SK-MEL-5 (cell line): ENCODE measurements at regions not wholly inside any gene's neighbourhood (a gene's known extent, or its start where the extent isn't known, plus 50 kb on each side); places are given as distances from the start of the nearest gene placed in this dataset.
"Not testable (repeated sequence)": the region's sequence is repeated elsewhere in the genome, so short reads cannot be mapped to it uniquely, and the experiment has no call there.

ENCODE experiments used
- DNase-seq: peaks from one replicate; pipeline ENCODE4 v3.0.0-alpha.2; 2016; ENCODE audit warnings: low read depth, low spot score
- in situ Hi-C: cut with HindIII; loops from 2 replicates; pipeline ENCODE4 v1.10.0; 2016; ENCODE audit warnings: low sequenced_read_pairs, high pct_unique_total_duplicates, low pct_unique_long_range_greater_than_20kb

DNA sequence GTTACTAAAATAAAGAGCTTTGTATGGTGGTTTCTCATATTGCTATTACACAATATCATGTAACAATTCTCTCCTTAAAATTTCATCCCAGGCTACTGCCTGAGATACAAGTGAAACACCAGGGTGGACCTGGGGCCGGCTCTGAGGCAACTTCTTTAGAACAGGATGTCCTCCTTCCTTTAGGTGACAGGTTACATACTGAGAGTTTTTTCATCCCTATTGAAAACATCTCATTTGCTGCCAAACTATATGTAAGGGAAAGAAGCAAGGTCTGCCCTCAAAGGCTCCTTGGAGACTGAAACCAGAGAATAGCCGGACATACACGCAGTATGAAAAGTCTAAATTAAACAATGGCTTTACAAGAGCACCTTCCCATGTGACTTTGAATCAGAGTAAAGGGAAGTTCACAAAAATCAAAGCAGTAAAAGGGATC is 139.9 kb downstream of the DUSP6 start:
- in situ Hi-C loops, result no loop called here
- peak; percentile 87 for DNase-seq

DNA sequence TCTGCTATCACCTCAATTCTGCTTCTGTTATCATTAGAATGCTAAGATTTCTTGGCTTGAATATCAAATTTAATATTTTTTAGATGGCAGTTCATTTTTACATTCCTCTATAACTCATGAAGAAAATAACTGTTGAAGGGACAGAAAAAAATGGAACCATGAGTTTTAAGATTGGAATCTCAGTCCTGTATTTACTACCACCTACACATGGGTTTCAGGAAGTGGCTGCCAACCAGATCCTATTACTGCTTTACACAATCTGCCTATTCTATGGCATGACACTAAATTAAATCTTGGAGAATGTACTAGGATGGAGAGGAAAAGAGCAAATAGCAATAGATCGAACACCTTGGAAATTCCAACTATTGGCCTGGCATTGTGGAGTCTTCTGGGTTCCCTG is 140.8 kb downstream of the DUSP6 start:
- peak; percentile 16 for DNase-seq
- in situ Hi-C loops, result no loop called here

DNA sequence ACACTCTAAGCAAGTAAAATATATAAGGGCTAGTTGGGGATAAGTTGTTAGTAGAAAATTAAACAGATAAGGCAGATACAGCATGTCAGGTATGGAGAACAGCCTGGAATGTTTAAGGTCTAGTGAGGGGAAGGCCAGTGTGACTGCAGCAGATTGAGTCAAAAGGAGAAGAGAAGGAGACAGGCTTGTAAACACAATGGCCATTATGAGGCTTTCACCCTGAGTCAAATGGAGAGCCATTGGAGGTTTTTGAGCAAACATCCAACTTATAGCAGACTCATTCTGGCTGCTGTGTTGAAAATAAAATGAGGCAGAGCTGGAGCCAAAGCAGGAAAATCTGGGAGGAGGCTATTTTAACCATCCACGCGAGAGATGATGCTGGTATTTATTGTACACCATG is 142.0 kb downstream of the DUSP6 start:
- in situ Hi-C loops, result no loop called here
- DNase-seq, result no peak

DNA sequence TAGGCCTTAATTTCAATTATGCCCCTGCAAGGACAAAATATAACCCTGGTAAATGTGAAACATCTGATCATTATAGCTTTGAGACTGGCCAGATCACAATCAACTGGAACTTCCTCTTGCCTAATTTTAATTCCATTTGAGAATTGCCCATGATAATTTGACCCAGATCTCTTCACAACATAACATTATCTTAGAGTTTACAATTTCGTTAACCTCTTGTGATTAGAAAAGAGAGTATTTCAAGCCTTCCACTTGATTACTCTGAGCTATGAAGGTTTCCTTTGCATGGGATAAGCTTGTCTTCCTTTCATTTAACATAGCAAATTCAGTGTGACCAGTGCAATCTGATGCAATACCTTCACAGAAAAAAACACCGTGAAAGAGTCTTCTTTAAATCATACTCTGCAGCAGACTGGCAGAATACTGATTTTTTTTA is 143.6 kb downstream of the DUSP6 start:
- in situ Hi-C loops, result no loop called here
- DNase-seq, result no peak

DNA sequence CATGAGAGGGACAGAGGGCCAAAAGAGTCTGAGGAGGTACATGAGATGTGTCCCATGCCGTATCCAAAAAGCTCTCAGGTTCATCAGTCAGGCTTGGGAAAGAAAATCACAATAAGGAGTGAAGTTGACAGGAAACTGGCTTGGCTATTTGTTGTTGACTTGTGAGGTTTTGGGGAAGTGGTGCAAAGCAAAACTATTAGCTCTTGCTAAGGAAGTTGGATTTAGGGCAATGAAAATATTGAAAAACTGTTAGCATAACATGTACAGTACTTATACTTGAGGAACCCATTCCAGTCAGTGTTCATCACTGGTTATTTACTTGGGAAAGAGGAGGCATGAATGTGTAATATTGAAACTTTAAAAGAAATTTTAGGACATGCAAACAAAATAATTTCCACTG is 145.9 kb downstream of the DUSP6 start:
- in situ Hi-C loops, result no loop called here
- no peak for DNase-seq

DNA sequence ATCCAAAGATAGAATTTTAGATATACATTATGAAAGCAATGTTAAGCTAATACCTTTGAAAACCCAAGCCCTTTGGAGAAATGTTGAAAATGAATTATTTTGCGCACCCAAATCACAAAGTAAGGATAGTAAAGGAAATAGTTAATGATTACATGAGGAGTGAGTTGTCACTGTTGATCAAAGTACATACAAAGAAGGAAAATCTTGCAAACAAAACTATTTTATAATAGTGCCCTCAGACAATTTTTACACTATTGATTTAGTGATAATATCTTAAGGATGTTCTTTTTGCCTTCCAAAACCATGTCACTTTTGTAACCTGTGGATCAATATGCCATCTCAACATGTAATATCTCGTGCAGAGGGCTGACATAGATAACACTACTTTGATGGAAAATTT is 146.8 kb downstream of the DUSP6 start:
- in situ Hi-C loops, result no loop called here
- DNase-seq, result no peak

DNA sequence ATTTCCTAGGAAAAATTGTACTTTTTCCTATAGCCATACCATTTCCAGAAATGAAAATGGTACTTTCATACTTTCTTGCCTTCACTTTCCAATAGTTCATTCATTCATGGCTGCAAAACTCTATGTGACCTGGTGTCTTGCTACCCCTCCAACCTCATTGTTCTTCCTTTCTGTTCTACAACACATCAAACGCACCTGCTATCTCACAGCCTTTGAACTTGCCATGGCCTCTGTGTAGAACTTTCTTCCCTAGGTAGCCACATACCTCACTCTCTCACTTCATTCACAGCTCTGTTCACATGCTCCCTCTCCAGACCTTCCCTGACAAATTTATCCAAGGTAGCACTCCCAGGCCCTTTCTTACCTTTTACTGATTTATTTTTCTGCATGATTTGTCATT is 149.2 kb downstream of the DUSP6 start:
- no peak for DNase-seq
- in situ Hi-C loops, result no loop called here

DNA sequence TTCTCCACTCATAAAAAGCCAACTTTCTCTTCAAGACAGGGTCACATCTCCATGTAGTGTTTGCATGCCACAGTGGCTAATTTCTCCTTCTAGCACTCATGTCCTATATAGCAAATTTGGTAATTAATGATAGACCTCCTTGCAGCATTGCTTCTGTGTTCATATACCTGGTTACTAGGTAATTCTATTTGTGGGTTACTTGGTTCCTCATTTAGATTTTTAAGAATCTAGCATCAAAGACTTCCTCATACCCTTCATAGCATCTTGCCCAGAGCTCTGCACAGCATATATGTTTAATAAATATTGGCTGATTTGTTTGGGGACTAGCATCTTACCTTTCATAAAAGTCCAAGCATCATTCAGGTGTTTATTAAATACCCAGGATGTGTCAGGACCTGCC is 152.1 kb downstream of the DUSP6 start:
- DNase-seq, result no peak
- in situ Hi-C loops, result no loop called here

DNA sequence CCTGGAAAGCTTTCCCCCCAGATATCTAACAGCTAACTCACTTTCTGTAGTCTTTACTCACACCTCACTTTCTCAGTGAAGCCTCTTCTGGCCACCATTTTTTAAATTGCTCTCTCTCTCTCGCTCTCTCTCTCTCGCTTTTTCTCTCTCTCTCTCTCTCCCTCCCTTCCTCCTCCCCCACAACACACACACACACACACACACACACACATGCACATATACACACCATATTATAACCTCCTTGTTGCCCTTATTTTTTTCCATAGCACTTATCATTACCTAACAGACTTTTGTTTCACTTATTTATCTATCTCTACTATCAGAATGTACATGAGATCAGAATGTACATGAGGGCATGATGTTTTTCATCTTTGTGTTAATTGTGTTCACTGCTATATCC is 156.8 kb downstream of the DUSP6 start:
- in situ Hi-C loops, result no loop called here
- DNase-seq, result no peak

DNA sequence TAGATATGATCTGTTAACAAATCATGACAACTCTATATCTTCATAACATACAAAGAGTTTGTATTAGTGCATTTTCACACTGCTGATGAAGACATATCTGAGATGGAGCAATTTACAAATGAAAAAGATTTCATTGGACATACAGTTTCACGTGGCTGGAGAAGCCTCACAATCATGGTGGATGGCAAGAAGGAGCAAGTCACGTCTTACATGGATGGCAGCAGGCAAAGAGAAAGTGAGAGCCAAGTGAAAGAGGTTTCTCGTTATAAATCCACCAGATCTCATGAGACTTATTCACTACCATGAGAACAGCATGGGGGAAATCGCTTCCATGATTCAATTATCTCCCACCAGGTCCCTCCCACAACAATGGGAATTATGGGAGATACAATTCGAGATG is 157.6 kb downstream of the DUSP6 start:
- in situ Hi-C loops, result no loop called here
- no peak for DNase-seq

DNA sequence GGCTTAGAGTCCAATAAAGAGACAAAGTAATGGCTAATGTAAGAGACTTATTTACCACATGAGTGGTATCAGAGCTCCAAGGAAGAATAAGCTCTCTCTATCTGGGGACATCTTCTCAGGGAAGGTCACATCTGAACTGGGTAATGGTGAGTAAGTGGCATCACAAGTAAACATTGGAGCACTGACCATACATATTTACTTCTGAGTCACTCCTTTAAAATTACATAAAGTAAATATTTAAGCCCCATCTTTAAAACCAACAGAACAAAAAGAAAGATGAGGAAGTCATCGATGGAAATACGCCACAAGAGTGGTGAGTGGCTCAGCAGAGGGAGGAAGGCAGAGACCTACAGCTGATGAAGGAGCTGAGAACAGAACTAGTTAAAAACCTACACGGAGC is 159.9 kb downstream of the DUSP6 start:
- DNase-seq, result no peak
- in situ Hi-C loops, result no loop called here

DNA sequence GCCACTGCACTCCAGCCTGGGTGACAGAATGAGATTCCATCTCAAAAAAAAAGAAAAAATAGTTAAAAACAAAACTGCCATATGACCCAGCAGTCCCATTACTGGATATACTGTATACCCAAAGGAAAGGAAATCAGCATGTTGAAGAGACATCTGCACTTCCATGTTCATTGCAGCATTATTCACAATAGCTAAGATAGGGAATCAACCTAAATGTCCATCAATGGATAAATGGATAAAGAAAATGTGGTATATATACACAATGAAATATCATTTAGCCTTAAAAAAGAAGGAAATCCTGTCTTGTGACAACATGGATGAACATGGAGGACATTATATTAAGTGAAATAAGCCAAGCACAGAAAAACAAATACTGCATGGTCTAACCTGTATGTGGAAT is 160.7 kb downstream of the DUSP6 start:
- in situ Hi-C loops, DNase-seq: not testable (repeated sequence)

DNA sequence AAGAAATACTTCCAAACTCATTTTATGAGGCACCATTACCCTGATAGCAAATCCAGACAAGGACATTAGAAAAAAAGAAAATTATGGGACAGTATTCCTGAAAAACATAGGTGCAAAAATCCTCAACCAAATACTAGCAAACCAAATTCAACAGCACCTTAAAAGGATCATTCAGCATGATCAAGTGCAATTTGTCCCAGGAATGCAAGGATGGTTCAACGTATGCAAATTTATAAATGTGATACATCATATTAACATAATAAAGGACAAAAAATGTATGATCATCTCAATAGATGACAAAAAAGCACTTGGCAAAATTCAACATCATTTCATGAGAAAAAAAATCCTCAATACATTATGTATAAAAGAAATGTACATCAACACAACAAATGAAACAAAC is 162.9 kb downstream of the DUSP6 start:
- DNase-seq, result no peak
- in situ Hi-C loops, result no loop called here

DNA sequence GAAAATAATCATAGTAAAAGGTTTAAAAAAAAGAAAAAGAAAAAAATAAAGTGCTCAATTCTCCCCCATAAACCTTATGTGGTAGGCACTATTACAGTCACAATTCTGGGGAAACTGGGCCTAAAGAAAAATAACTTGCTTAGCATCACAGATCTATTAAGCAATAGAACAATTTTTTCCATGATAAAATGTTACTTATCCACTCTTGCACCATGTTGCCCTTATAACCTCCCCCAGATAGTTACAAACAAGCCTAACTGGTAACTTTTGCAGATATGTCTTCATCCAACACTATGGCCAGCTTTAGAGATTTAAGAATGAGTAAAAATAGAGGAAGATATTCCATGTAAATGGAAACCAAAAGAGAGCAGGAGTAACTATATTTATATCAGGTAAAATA is 164.8 kb downstream of the DUSP6 start:
- DNase-seq, result no peak
- in situ Hi-C loops, result no loop called here

DNA sequence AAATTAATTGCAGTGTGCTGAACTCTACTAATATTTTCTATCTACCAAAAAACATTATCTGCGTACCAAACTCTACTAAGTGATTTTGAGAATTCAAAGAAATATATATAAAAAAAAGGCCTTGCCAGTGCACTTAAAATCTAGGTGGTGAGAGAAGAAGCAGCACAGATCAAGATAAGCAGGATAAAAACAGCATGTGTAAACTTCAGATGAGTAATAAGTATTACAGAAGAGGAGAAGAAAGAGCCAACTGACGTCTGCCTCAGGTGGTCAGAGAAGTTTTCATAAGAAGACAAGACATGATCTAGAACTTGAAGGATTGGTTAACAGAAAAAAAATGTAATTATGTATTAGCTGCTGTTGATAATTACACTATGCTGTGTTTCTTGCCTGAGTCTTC is 166.4 kb downstream of the DUSP6 start:
- in situ Hi-C loops, result no loop called here
- DNase-seq, result no peak

DNA sequence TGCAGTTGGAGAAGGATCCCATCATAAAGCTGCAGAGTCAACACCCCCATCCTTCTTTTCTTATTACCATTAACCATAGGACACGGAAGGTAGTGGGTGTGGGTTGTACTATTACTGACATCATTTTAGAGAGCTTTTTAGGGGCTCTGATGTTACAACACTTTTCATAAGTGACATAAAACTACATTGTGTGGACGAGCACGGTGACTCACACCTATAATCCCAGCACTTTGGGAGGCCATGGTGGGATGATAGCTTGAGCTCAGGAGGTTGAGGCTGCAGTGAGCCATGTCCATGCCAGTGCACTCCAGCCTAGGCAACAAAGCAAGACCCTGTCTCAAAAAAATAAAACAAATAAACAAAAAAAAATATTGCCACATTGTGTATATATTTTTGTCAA is 167.1 kb downstream of the DUSP6 start:
- no peak for DNase-seq
- in situ Hi-C loops, result no loop called here

DNA sequence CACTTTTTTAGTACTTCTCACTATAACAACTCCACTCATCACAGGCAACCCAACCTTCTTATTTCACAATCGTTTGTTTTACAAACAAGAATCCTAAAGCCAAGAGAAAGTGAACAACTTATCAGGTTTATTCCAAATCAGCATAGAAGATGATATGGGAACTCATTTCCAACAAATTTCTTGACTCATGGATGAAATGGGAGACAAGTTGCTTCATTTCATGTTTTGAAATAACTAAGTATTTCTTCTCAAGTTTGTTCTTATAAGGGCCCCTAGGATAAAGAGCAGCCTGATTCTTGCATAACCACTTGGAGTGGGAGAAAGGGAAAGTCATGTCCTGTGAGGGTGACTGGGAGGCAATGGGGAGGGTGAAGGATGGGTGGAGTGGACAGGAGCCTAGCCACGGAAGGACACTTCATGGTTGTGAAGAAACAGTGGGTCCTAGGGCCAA is 168.3 kb downstream of the DUSP6 start:
- in situ Hi-C loops, result no loop called here
- no peak for DNase-seq

DNA sequence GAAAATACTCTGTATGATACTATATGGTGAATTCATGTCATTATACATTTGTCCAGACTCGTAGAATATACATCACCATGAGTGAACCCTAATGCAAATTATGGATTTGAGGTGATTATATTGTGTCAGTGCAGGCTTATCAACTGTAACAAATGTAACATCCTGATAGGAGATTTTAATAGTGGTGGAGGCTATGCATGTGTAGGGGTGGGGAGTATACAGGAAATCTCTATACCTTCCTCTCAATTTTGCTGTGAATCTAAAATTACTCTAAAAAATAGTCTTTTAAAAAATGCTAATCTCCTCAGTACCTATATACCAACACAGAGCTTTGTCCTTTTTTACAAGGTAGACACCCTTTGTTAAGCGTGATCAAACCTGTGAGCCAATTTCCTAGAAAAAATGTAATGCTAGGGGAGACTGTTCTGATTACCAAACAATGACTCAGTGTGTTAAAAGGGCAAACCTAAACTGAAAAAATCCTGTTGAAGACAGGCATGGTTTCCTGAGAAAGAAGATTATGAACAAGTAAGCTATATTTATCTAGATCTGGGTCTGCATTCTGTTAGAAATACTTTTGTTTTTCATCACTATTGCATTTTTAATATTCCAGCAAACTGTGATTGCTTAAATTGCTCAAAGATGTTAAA is 170.9 kb downstream of the DUSP6 start:
- in situ Hi-C loops, result no loop called here
- peak; percentile 47 for DNase-seq

DNA sequence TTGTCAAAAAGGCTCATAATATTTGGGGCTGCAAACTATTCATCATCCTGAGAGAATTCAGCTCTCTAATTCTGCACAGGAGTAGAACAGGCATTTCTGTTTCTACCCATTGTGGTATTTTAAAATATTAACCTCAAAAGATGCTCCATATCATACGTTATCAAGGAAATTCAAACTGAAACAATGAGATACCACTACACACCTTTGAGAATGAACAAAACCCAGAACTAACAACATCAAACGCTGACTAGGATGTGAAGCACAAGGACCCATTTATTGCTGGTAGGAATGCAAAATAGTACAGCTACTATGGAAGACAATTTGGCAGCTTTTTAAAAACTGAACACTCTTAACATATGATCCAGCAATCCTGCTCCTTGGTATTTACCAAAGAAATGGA is 171.8 kb downstream of the DUSP6 start:
- in situ Hi-C loops, result no loop called here
- no peak for DNase-seq

DNA sequence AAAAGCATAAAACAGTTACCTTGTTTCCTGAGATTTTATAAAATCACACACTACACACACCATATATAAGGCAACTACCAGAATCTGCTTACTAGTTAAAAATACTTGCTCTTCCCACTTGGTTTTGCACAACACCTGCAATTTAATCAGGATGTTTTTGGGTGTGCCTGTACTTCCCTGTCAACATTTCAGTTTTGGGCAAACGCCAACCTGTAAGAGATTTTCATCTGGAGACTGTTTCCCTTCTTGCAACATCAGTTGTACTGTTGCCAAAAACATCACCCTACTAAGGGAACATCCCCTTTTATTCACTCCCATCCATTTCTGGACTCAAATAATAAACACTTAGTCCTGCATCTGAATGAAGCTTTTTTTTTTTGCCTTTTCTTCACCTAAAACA is 172.3 kb downstream of the DUSP6 start:
- no peak for DNase-seq
- in situ Hi-C loops, result no loop called here
